GM12892 (cell line): ENCODE measurements at regions not wholly inside any gene's neighbourhood (a gene's known extent, or its start where the extent isn't known, plus 50 kb on each side); places are given as distances from the start of the nearest gene placed in this dataset.

Experiments used
- POLR2A ChIP-seq: IDR thresholded peaks from 2 replicates; pipeline ENCODE4 v1.6.1; 2011; ENCODE audit warnings: low read depth, low read length, control low read depth
- POLR2AphosphoS5 ChIP-seq: IDR thresholded peaks from 2 replicates; pipeline ENCODE4 v1.6.1; 2011; ENCODE audit warnings: low read depth, low read length, control low read depth
- TAF1 ChIP-seq: IDR thresholded peaks from 2 replicates; pipeline ENCODE4 v1.6.1; 2011; ENCODE audit warnings: low read depth, mild to moderate bottlenecking, control low read depth, low read length, borderline replicate concordance

- TF ChIP-seq POLR2A (no peak), POLR2AphosphoS5 (no peak), TAF1 (no peak)
Measured at GRCh38 chr16:35598696-35599332, 2139.4 kb downstream of the TP53TG3F start.
